Panc1 (cell line): ENCODE measurements at regions not wholly inside any gene's neighbourhood (a gene's known extent, or its start where the extent isn't known, plus 50 kb on each side); places are given as distances from the start of the nearest gene placed in this dataset.

Experiments used
- ATAC-seq: fragments of 200-7000 bp; cut with Tn5 transposase; 2 replicates; pipeline ENCODE4 v1.9.1; 2020; ENCODE audit warnings: mild to moderate bottlenecking, moderate library complexity
- BruUV-seq: library from RNA; stranded (reverse); fragments of 400-500 nt; replicated peaks from 2 replicates; lab custom pipeline; 2021; lab: Mats Ljungman, UMichigan
- CTCF ChIA-PET: fragments of 300-600 bp; sonication (Branson Sonifier 250); formaldehyde crosslinking; loops from one replicate; lab custom pipeline; 2022; ENCODE audit warnings: antibody characterized with exemption; lab: Charles Lee
- POLR2A ChIA-PET: fragments of 300-600 bp; sonication (Branson Sonifier 250); formaldehyde crosslinking; loops from one replicate; lab custom pipeline; 2022; ENCODE audit warnings: antibody characterized with exemption; lab: Charles Lee
- DNase-seq: peaks from one replicate; pipeline ENCODE4 v3.0.0-alpha.2; 2010; ENCODE audit warnings: low read depth, low spot score
- H3K27ac ChIP-seq: 2 replicates; pipeline ENCODE4 v1.5.1; 2011; ENCODE audit warnings: mild to moderate bottlenecking, low read length, inconsistent platforms
- H3K27me3 ChIP-seq: fragments of 200-500 bp; sonication (Bioruptor generic); 2 replicates; pipeline ENCODE4 v1.6.0; 2014; ENCODE audit warnings: low read length, inconsistent platforms; ENCODE audit not compliant: control insufficient read depth, insufficient read depth
- H3K36me3 ChIP-seq: fragments of 200-500 bp; sonication (Bioruptor generic); 2 replicates; pipeline ENCODE4 v1.5.1; 2014; ENCODE audit warnings: inconsistent platforms, mild to moderate bottlenecking, low read length, moderate library complexity; ENCODE audit not compliant: control insufficient read depth, insufficient read depth
- H3K4me1 ChIP-seq: 2 replicates; pipeline ENCODE4 v1.5.1; 2011; ENCODE audit warnings: inconsistent platforms, mild to moderate bottlenecking, low read length, moderate library complexity; ENCODE audit not compliant: control insufficient read depth, insufficient read depth
- H3K4me3 ChIP-seq, 2 experiments: 2 replicates each; pipeline ENCODE4 v1.5.1; 2011 to 2012; ENCODE audit warnings: low read depth in 2 of 2, low read length in 2 of 2, mild to moderate bottlenecking in 2 of 2, inconsistent platforms in 1 of 2, moderate library complexity in 1 of 2
- H3K9me3 ChIP-seq: fragments of 200-500 bp; sonication (Bioruptor generic); 2 replicates; pipeline ENCODE4 v1.5.1; 2014; ENCODE audit warnings: low read depth, mild to moderate bottlenecking, inconsistent platforms, low read length, moderate library complexity; ENCODE audit not compliant: control insufficient read depth, insufficient read depth
- CTCF ChIP-seq: fragments of 450-650 bp; IDR thresholded peaks from 2 replicates; pipeline ENCODE4 v1.5.1; 2017; ENCODE audit warnings: mild to moderate bottlenecking
- POLR2AphosphoS5 ChIP-seq: IDR thresholded peaks from 2 replicates; pipeline ENCODE4 v1.6.1; 2012; ENCODE audit warnings: mild to moderate bottlenecking, low read depth, low read length, moderate library complexity
- SIN3A ChIP-seq: IDR thresholded peaks from 2 replicates; pipeline ENCODE4 v1.6.1; 2012; ENCODE audit warnings: low read depth, mild to moderate bottlenecking, low read length, moderate library complexity, borderline replicate concordance; ENCODE audit not compliant: insufficient read depth
- TCF7L2 ChIP-seq: IDR thresholded peaks from 2 replicates; pipeline ENCODE4 v1.6.1; 2011; ENCODE audit warnings: mild to moderate bottlenecking, low read depth, low read length, inconsistent platforms
- in situ Hi-C: cut with HindIII; loops from 2 replicates; pipeline ENCODE4 v1.10.0; 2016; ENCODE audit warnings: low sequenced_read_pairs, low pct_unique_long_range_greater_than_20kb
- intact Hi-C: fragments of 100-400 bp; cut with micrococcal nuclease; formaldehyde crosslinking; loops from one replicate; pipeline ENCODE4 v1.10.0; 2022; ENCODE audit not compliant: unreplicated experiment
- TF ChIP-seq, protein P1 (sequence below), 2 experiments: IDR thresholded peaks; 2 replicates each; pipeline ENCODE4 v1.6.1; 2011 to 2012; ENCODE audit warnings: low read depth in 2 of 2, control low read depth in 1 of 2, low read length in 1 of 2, mild to moderate bottlenecking in 1 of 2, moderate library complexity in 1 of 2; ENCODE audit not compliant: insufficient read depth in 1 of 2

DNA sequence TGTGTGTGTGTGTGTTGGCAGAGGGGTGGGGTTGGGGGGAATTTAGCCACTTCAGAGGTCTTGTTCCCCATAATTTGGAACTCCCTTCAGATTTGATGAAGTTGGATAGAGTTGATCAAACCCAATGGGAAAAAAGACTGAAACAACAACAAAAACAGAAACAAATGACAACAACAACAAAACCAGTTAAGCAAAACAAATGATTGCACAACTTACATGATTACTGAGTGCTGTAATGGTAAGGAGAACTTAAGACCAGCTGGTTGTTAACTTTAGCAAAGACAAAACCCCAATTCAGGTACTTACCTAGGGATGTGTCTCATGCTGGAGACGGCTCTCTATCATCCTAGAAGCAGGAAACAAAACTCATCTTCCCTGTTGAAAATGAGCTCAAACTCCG, 107.8 kb upstream of the DDHD1 start:
- CTCF ChIA-PET: no interaction called here

DNA sequence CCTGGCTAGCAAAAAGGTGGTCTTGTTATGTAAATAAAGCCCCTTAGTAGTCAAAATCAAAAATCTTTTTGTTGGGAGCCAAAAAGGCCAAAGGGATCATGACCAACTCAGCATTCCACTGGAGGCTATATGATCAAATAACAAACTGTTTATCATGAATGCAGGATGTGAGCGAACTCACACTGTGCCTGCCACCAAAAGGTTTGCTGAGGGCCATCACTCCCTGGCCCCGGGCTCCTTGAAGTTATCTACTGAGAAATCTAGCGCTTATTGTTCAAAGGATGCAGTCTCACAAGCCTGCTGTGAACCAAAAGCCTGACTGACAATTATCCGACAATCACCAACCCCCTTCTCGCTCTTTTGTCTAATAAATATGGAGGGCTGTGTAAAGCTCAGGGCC, 107.2 kb upstream of the DDHD1 start:
- no peaks in the 10 kb centered on the region for H3K27me3 ChIP-seq
- in situ Hi-C loops (no loop called here), intact Hi-C loops (no loop called here)
- no peak overlapping the region for H3K4me3 ChIP-seq
- DNase-seq: no peak
- BruUV-seq: no TSS peak
- CTCF ChIA-PET: no interaction called here
- POLR2A ChIA-PET: no interaction called here
- no peak for ATAC-seq
- no peaks in the 10 kb centered on the region for H3K9me3 ChIP-seq
- no peaks in the 10 kb centered on the region for H3K36me3 ChIP-seq
- H3K4me1 ChIP-seq: no peaks in the 10 kb centered on the region
- no peak overlapping the region for H3K27ac ChIP-seq
- TF ChIP-seq CTCF (no peak), TCF7L2 (no peak)
- TF ChIP-seq, protein P1, sequence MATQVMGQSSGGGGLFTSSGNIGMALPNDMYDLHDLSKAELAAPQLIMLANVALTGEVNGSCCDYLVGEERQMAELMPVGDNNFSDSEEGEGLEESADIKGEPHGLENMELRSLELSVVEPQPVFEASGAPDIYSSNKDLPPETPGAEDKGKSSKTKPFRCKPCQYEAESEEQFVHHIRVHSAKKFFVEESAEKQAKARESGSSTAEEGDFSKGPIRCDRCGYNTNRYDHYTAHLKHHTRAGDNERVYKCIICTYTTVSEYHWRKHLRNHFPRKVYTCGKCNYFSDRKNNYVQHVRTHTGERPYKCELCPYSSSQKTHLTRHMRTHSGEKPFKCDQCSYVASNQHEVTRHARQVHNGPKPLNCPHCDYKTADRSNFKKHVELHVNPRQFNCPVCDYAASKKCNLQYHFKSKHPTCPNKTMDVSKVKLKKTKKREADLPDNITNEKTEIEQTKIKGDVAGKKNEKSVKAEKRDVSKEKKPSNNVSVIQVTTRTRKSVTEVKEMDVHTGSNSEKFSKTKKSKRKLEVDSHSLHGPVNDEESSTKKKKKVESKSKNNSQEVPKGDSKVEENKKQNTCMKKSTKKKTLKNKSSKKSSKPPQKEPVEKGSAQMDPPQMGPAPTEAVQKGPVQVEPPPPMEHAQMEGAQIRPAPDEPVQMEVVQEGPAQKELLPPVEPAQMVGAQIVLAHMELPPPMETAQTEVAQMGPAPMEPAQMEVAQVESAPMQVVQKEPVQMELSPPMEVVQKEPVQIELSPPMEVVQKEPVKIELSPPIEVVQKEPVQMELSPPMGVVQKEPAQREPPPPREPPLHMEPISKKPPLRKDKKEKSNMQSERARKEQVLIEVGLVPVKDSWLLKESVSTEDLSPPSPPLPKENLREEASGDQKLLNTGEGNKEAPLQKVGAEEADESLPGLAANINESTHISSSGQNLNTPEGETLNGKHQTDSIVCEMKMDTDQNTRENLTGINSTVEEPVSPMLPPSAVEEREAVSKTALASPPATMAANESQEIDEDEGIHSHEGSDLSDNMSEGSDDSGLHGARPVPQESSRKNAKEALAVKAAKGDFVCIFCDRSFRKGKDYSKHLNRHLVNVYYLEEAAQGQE (IDR thresholded peaks at IDR 0.05; ENCODE audit: insufficient read depth in 1 of 2, low read depth in 2 of 2, low read length in 1 of 2): no peak

More for the DNA sequence above, 107.8 kb upstream of the DDHD1 start:
- DNase-seq (no peak), ATAC-seq (no peak)
- intact Hi-C loops: no loop called here
- Histone ChIP-seq H3K4me3 (no peak overlapping the region), H3K4me1 (no peaks in the 10 kb centered on the region), H3K9me3 (no peaks in the 10 kb centered on the region), H3K36me3 (no peaks in the 10 kb centered on the region), H3K27ac (no peak overlapping the region), H3K27me3 (no peaks in the 10 kb centered on the region)
- TF ChIP-seq, protein P1 (IDR thresholded peaks at IDR 0.05; ENCODE audit: insufficient read depth in 1 of 2, low read depth in 2 of 2, low read length in 1 of 2): no peak
- TF ChIP-seq POLR2AphosphoS5 (no peak), SIN3A (no peak), TCF7L2 (no peak), CTCF (no peak)
- POLR2A ChIA-PET: no interaction called here
- in situ Hi-C loops: no loop called here
- BruUV-seq: no TSS peak
